ENCODE measurements at regions not wholly inside any gene's neighbourhood (a gene's known extent, or its start where the extent isn't known, plus 50 kb on each side); places are given as distances from the start of the nearest gene placed in this dataset.
"Not testable (repeated sequence)": the region's sequence is repeated elsewhere in the genome, so short reads cannot be mapped to it uniquely, and the experiment has no call there.

DNA sequence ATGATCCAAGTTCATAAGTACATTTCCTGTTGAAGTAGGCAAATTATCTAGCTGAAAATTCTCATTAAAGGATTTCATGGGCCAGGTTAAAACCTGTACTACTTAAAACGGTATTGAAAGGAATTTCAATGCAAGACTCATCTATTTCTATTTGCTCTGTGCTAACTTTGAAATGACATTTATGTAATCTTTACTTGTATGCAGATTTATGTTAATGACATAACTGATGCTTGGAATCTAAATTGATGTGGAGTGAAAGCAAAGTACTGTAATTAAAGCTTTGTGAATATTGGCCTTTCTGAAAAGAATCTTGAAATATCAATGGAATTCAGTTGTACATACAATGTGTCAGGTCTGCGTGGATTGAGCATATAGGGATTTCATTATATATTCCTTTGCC, 390.0 kb downstream of the CPS1 start:
- WGBS, 5 donors = 63 to 82% (median 74%) methylated on average over 2 of the region's 2 CpGs
- Histone ChIP-seq H3K4me1 (no peaks in the 10 kb centered on the region), H3K9me3 (no peaks in the 10 kb centered on the region), H3K27me3 (no peaks in the 10 kb centered on the region), H3K36me3 (no peaks in the 10 kb centered on the region), H3K4me3 (no peak overlapping the region), H3K27ac (no peak overlapping the region)
- TF ChIP-seq POLR2AphosphoS5 (IDR thresholded peaks at IDR 0.05) (no peak), EP300 (IDR thresholded peaks at IDR 0.05) (no peak), CTCF (IDR thresholded peaks at IDR 0.05) (no peak), POLR2A (IDR thresholded peaks at IDR 0.05) (no peak)
- no peak for DNase-seq
- intact Hi-C loops (cut with DNase I; ENCODE audit: low total_unique reads) = no loop called here

GRCh38 chr2:210950434-210951060, 394.1 kb downstream of the CPS1 start:
- H3K27me3 ChIP-seq; H3K27ac ChIP-seq; H3K4me3 ChIP-seq; DNase-seq; H3K36me3 ChIP-seq; intact Hi-C loops (cut with DNase I; ENCODE audit: low total_unique reads); H3K4me1 ChIP-seq; H3K9me3 ChIP-seq: not testable (repeated sequence)
- WGBS, 5 donors = 87 to 98% (median 95%) methylated on average over 11 to 40 of the region's 41 CpGs

DNA sequence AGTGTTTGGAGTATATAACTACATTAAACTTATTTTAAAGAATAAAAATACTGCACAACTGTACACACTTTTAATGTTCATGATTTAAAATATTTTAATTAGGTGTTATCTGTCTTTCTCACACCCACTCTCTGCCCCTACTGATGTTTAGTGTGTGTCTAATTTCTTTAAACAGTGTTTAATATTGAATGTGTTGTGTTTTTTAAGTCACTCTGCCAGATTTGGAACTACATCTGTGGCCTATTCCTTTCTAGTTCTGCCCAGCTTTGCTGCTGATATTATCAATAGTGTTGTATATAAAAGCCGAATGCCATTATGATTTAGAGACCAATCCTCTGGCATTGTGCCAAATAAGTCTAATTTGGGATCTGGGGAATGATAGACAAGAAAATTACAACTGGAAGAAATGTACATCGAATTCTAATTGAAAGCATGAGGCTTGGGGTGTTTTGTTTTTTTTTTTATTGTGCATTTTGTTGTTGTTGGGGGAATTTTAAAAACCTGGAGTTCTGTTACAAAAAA, 398.0 kb downstream of the CPS1 start:
- H3K27me3 ChIP-seq = no peaks in the 10 kb centered on the region
- TF ChIP-seq POLR2AphosphoS5 (IDR thresholded peaks at IDR 0.05) (no peak), POLR2A (IDR thresholded peaks at IDR 0.05) (no peak), EP300 (IDR thresholded peaks at IDR 0.05) (no peak), CTCF (IDR thresholded peaks at IDR 0.05) (no peak)
- 57 to 69% (median 65%) methylated on average over 2 of the region's 2 CpGs for WGBS, 5 donors
- H3K4me1 ChIP-seq = no peaks in the 10 kb centered on the region
- no peaks in the 10 kb centered on the region for H3K36me3 ChIP-seq
- DNase-seq = no peak
- H3K9me3 ChIP-seq = no peaks in the 10 kb centered on the region
- intact Hi-C loops (cut with DNase I; ENCODE audit: low total_unique reads) = no loop called here
- H3K27ac ChIP-seq = no peak overlapping the region
- H3K4me3 ChIP-seq = no peak overlapping the region

DNA sequence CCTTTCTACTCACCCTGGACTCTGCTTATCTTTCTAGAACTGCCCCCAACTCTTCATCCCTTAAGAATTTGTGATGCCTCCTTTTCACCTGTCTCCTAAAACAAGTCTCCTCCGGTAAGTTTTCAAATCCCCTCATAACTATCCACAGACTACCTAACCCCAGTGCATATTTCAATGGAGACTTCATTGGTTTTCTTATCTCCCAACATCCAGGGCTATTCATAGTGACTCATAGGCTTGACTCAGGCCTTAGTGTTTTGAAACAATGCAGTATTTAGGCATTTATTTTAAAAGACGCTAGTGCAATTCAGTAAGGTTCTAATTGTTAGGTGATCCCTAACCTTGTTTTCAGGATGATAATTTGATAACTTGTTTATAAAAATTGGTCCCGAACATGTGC, 399.2 kb downstream of the CPS1 start:
- H3K27me3 ChIP-seq = no peaks in the 10 kb centered on the region
- DNase-seq = no peak
- H3K4me1 ChIP-seq = no peaks in the 10 kb centered on the region
- no peak overlapping the region for H3K27ac ChIP-seq
- H3K4me3 ChIP-seq = no peak overlapping the region
- WGBS, 5 donors = 70 to 82% (median 74%) methylated on average over 3 of the region's 3 CpGs
- no peak for TF ChIP-seq POLR2A (IDR thresholded peaks at IDR 0.05)
- TF ChIP-seq POLR2AphosphoS5 (IDR thresholded peaks at IDR 0.05) = no peak
- no peak for TF ChIP-seq EP300 (IDR thresholded peaks at IDR 0.05)
- TF ChIP-seq CTCF (IDR thresholded peaks at IDR 0.05) = no peak
- no peaks in the 10 kb centered on the region for H3K36me3 ChIP-seq
- H3K9me3 ChIP-seq = no peaks in the 10 kb centered on the region
- intact Hi-C loops (cut with DNase I; ENCODE audit: low total_unique reads) = no loop called here

- DNase-seq = no peak
- H3K9me3 ChIP-seq = no peaks in the 10 kb centered on the region
- H3K27me3 ChIP-seq = no peaks in the 10 kb centered on the region
- no peak overlapping the region for H3K27ac ChIP-seq
- H3K4me1 ChIP-seq = no peaks in the 10 kb centered on the region
- H3K4me3 ChIP-seq = no peak overlapping the region
- no peak for TF ChIP-seq EP300 (IDR thresholded peaks at IDR 0.05)
- no peak for TF ChIP-seq POLR2AphosphoS5 (IDR thresholded peaks at IDR 0.05)
- no peak for TF ChIP-seq POLR2A (IDR thresholded peaks at IDR 0.05)
- TF ChIP-seq CTCF (IDR thresholded peaks at IDR 0.05) = no peak
- intact Hi-C loops (cut with DNase I; ENCODE audit: low total_unique reads) = no loop called here
- H3K36me3 ChIP-seq = no peaks in the 10 kb centered on the region
These were observed 399.7 kb downstream of the CPS1 start for GRCh38 chr2:210956101-210956500.

Measured in stomach (tissue), 8 donors.